ENCODE measurements at regions not wholly inside any gene's neighbourhood (a gene's known extent, or its start where the extent isn't known, plus 50 kb on each side); places are given as distances from the start of the nearest gene placed in this dataset.

GRCh38 chr10:105359708-105360107, 718.6 kb downstream of the SORCS3 start (continued):
- TF ChIP-seq CHD7 (IDR thresholded peaks at IDR 0.05; ENCODE audit: insufficient replicate concordance, low read length) = no peak
